ENCODE measurements at regions not wholly inside any gene's neighbourhood (a gene's known extent, or its start where the extent isn't known, plus 50 kb on each side); places are given as distances from the start of the nearest gene placed in this dataset.
"Not testable (repeated sequence)": the region's sequence is repeated elsewhere in the genome, so short reads cannot be mapped to it uniquely, and the experiment has no call there.

DNA sequence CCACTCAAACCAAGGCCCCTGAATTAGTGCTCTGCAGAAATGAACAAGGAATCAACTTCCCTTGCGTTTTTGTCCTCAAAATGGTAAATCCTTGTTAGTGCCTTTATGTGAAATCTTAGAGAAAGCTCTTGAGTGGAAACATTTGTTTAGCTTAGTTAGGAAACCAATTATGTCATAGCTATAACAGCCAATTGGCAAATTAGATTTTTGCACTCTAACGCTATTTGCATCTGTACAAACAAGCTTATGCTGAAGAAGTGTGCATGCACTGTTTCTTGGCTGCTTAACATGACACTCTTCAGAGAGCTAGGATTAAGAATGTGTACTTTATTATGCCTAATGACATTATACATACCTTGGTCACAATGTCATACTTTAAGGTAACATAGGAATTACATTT is 622.6 kb upstream of the SLC35B3 start:
- no peak for DNase-seq

DNA sequence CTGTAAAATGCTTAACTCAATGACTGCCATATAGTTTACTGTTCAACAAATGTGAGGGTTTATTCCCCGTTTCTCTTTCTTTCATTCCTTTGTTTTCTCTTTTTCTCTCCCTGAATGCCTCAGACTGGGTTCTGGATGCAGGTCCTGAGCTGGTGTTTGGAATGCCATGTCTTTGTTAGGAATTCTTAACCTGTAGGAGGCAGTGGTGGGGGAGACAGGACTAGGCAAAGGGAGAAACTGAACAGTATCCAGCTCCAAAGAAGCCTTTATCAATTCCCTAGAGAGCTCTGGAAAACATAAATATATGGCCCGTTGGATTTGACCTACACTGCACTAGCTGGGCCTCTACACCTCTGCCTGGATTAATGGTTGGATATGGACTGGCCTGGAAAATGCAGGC is 621.2 kb upstream of the SLC35B3 start:
- DNase-seq: no peak

DNA sequence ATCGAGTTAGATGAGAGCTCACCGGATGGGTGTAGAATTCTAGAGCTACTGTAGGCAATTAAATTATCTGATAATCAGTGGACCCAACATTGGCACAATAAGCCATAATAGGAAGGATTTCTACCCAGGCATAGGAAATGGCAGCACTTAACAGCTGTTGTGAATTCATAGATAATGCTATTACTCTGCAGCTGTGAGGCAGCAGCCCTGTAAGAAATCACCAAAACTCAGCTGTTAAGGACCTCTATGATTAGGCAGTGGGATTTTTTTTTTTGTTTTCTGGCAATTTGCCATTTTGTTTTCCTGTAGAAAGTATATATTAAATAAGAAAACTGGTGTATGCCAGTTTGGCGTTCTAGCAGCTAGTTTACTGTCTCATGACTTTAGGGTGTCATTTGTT is 609.1 kb upstream of the SLC35B3 start:
- DNase-seq: no peak

DNA sequence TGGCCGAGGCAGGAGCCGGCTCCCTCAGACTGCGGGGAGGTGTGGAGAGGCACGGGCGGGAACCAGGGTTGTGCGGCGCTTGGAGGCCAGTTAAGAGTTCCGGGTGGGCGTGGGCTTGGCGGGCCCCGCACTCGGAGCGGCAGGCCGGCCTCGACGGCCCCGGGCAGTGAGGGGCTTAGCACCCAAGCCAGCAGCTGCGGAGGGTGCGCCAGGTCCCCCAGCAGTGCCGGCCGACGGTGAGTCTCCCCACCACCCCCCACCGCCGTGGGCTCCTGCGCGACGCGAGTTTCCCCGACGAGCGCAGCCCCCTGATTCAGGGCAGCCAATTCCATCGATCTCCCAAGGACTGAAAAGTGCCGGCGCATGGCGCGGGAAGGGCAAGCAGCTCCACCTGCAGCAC is 605.4 kb upstream of the SLC35B3 start:
- no peak for DNase-seq

DNA sequence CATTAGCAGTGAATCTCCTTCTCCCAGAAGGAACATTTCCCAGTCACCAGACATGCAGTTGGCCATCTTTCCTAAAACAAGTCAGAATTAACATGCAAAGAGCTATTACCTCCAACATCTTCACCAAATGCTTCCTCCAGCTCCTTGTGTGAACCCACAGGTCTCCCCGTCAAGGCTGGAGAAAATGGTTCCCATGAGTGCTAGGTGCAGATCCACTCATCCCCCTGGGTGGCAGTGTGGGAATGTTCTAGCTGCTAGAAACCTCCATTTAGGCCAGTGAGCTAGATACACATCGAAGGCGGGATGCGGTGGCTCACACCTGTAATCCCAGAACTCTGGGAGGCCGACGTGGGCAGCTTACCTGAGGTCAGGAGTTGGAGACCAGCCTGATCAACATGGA is 603.9 kb upstream of the SLC35B3 start:
- DNase-seq: no peak

DNA sequence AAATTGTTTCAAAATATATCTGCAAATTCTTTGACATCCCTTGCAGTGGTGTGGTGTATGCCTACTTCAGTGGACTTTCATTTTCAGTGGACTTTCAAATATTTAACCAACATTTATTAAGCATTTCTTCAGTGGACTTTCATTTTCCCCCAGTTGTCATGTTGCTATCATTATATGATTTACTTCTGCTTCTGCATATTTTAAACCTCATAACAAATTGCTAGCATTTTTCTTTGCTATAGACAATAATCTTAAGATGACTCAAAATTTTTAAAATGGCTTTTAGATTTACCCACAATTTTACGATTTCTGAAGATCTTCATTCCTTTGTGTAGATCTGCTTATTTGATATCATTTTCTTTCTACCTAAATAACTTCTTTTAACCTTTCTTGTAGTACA is 592.7 kb upstream of the SLC35B3 start:
- DNase-seq: no peak

DNA sequence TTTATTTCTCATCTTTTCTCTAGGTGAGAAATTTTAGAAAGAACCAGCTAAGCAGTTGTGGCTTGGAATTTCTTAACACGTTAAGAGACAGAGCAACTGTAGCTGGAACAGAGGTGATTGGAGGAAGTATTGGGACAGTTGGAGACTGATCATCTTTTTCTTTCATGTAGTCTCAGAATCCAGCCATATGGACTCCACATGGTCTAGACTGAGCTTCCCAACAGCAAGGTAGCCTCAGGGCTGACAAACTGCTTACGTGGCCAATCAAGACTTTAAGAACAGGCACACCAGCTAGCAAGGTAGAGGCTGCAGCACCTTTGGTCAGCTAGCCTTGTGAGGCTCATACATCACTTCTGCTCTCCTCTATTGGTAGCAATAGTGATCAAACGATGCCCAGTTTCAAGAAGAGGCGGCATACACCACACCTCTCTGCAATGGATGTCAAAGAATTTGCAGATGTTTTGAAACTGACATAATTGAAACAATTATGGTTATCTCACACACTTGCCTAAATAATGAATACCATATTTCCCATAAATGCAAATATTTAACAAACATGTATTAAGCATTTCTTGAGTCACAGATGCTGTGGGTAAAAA is 590.5 kb upstream of the SLC35B3 start:
- peak; percentile 4 for DNase-seq

DNA sequence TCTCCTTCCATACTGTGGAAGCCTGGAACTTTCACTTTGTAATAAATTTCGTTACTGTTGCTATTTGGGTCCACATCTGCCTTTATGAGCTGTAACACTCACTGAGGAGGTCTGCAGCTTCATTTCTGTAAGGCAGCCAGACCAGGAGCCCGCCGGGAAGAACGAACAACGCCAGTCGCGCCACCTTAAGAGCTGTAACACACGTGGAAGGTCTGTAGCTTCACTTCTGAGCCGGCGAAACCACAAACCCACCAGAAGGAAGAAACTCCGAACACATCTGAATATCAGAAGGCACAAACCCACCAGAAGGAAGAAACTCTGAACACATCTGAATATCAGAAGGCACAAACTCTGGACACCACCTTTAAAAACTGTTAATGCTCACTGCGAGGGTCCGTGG is 589.9 kb upstream of the SLC35B3 start:
- DNase-seq: peak; percentile 15

DNA sequence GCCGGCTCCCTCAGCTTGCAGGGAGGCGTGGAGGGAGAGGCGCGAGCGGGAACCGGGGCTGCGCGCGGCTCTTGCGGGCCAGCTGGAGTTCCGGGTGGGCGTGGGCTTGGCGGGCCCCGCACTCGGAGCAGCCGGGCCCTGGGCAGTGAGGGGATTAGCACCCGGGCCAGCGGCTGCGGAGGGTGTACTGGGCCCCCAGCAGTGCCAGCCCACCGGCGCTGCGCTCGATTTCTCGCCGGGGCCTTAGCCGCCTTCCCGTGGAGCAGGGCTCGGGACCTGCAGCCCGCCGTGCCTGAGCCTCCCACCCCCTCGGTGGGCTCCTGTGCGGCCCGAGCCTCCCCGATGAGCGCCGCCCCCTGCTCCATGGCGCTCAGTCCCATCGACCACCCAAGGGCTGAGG is 588.9 kb upstream of the SLC35B3 start:
- DNase-seq: not testable (repeated sequence)

DNA sequence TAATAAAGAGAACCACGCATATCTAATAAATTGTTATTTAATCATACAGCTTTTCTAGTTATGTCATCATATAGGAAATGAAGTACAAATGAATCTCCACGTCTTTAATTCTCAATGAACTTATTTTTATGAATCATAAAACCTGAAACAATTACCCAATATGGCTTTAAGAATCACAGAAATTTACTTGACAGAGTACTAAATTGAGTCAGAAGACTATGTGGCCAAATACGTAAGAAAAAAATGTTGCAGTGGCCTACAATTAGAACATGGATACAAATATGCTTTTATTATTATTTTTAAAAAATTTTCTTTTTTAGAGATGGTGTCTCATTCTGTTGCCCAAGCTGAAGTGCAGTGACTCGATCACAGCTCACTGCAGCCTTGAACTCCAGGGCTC is 584.7 kb upstream of the SLC35B3 start:
- DNase-seq: no peak

DNA sequence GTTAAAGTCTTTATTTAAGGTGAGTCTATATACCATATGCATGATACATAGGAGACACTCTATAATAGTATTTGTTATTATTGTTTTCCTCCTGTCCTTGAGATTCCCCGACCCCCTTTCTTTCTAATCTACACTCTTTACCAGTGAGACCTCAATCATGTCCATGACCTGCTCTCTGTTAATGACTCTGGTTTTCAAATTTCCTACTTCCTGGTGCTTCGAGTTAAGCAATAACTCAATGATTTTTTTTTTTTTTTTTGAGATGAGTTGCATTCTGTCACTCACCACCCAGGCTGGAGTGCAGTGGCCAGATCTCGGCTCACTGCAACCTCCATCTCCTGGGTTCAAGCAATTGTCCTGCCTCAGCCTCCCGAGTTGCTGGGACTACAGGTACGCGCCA is 574.6 kb upstream of the SLC35B3 start:
- no peak for DNase-seq

DNA sequence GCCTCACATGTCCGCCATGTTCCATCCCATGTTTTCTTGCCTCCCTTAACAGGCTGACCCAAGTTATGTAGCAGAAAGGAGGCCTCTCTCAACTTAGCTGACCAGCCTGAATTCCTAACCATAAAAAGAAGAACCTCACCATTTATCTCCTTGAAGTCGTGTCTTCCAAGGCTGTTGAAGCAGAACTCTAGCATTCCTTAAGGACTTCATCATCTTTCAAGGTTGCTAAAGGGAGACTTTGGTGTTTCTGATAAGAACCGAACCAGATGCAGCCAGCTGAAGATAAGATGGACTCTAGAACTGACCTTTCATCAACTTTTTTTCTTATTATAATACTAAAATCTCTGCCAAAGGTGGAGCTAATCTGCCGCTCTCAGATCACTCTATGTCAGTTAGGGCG is 571.7 kb upstream of the SLC35B3 start:
- no peak for DNase-seq

DNA sequence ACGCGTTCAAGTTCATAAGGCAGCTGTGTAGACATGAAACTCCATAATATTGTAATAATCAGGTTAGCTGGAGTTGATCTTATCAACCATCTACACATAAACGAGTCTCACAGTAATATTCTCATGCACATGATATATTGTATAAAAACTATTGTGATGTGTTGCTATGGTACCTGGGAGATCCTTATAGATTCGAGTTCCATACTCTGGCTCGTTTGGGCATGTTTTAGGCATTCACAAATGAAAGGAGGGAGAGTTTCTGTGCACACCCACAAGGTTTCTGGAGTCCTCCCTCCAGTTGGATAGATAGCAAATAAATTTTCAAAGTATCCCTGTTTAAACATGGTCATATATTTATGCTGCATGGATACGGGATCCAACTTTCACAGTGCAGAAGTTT is 567.5 kb upstream of the SLC35B3 start:
- no peak for DNase-seq

DNA sequence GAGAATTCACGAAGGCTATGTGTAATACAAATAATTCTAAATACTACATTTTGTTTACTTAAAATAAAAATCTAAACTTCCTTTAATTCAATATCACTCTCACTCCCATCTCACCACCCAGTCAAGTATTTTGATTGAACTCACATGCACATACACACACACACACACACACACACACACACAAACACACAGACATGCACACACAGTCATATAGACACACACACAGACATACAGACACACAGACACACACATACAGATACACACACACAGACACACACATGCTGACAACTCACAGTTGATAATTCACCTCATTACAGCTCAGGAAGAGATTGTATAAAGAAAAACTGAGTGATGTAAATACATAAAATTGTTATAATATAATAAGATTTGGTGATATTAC is 559.8 kb upstream of the SLC35B3 start:
- no peak for DNase-seq

DNA sequence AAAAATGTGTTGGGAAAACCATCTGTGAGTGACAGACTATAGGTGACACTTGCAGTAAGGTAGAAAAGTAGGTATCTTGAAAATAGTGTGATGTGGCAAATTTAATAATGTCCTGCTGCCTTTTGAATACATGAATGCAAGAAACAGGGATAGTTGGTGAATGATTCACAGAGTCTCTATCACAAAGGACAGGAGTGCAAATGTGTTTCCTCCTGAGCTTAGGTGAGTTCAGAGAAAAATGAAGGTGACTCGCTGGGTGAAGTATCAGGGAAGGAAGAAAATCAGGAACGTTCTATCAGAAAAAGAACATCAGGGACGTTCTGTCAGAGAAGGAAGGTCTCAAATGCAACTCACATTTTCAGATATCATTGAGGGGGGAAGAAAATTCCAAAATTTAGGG is 557.8 kb upstream of the SLC35B3 start:
- DNase-seq: no peak

DNA sequence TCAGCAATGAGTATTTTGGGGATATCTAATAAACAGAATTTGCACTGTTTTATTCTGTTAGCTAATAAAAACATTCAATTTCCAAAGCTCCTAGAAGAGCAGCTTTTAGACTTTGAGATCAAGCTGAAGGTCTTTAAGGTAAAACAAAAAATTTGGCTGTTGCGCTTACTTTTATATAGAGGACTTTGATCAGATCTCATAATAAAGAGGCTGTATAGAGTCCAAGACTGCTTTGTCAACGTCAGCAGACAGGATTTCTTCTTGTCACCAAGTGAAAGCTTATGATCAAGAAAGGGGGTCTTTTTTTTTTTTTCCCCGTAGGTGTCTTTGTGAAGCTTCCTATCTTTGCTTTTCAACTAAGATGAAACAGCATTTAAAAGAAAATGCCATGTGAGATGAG is 556.5 kb upstream of the SLC35B3 start:
- no peak for DNase-seq

DNA sequence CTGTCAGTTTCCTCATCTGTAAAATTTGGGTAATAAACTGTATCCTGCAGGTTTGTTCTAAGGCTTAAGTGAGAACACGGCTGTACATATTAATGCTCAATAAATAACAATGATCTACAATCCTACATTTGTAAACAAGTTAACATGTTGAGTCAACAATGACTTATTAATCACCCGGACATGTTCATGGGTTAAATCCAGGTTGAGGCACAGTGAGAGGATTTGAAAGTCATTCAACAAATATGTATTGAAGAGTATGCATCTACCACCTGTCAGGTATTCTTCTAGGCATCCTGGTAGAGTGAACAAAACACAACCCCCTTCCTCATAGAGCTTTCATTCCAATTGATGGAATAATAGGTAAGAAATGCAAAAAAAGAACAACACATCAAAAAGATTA is 554.7 kb upstream of the SLC35B3 start:
- no peak for DNase-seq

DNA sequence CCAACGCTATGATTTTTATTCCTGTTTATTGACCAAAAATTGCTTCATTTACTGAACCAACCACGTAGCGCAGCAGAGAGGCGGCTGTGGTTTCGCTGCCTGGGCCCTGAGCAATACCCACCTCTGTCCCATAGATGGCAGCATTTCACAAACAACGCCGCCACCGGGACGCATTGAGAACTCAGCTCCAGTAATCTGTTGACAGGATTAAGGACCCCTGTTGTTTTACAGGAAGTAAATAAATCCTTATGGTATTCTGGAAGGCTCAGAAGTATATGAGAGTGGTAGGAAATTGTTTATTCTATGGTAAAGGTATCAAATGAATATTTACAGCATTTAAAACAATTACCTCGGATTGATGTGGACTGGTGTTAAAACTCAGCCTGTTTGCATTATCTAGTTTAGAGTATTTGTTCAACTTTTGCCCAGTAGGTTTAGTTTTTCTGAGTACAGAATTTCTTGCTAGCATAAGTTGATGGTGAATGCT is 547.9 kb upstream of the SLC35B3 start:
- peak; percentile 57 for DNase-seq

DNA sequence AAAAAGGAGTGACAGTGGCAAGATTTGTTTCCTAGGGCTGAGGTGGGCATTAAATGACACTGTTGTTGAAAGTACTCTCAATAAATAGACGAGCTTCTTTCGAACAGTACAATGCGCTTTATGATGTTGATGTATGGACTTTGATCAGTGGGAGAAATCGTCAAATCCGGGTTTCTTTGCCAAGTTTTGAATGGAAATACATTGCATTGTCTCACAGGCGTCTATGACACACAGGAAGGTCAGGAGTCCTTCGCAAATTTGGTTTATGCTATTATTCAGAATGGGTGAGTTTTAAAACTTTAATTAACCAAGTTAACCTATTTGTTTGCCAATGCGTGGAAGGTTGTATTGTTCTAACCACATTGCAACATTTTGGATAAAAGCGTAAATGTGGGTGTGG is 547.3 kb upstream of the SLC35B3 start:
- no peak for DNase-seq

DNA sequence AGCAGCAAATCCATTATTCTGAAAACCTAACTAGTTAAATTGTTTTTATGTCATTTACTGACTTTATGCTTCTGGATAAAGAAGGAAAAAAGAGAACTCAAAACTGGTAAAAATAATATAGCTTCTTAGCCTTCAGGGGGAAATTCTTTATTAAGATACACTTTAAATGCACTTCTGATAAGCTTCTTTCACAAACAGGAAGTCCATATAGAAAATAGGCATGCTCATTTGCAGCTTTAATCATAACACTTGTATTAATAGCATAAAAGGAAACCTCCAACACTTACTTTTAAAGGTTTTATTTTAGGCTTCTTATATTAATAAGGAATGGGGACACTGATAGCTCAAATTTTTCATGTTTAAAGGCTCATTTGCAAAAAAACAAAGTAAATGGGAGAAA is 538.0 kb upstream of the SLC35B3 start:
- DNase-seq: no peak

DNA sequence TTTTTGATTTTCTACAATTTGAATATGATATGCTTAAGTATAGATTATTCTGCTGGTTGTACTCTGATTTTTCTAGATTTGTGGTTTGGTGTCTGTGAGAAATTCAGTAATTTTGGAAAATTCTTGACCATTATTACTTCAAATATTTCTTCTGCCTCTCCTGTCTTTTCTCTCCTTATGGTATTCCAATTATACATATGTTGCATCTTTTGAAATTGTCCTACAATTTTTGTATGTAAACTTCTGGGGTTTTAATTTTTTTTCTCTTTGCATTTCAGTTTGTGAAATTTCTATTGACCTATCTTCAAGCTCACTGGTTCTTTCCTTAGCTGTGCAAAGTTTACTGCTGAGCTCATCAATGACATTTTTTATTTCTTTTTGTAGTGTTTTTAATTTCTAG is 534.4 kb upstream of the SLC35B3 start:
- DNase-seq: no peak

DNA sequence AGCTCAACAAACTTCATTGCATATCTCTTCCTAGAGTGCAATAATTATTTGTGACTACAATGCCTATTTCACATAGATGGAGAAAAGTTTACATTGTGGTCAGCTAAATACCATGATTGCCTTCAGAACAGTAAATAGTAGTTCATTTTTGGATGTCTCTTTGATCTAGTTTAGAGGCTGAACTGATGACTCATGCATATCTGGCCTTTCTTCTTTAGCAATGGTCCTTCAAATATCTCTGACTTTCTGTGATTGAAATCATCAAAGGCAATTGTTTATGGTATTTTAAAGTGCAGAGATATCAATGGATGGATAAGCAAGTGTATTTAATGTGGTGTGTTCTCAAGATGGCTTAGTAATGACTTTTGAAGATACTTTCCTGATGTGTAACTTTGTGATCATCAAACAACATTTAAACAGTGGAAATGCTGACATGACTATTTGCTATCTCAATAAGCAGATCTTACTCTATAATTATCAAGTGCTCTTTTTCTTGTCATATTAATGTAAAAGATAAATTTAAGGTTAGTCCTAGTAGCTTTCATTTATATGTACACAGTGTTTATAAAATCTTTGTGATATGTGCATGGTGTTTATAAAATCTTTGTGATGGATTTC is 523.7 kb upstream of the SLC35B3 start:
- no peak for DNase-seq

DNA sequence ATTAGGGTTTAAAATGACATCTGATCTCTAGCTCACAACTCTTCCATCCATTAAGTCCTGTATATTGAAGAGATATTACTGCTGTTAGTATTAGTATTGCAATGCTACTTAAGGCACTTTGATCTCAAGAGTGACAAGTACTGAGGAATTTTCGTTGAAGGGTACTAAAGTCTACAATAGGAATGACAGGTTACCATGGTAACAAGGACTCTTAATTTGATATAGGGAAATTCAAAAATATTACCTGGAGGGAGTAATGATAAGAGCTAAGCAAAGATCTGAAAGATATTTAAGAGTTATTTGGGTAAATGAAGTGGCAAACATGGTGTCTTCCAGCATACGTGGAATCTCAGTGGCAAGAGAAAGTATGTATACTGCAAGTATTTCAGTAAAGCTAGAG is 518.0 kb upstream of the SLC35B3 start:
- DNase-seq: no peak

DNA sequence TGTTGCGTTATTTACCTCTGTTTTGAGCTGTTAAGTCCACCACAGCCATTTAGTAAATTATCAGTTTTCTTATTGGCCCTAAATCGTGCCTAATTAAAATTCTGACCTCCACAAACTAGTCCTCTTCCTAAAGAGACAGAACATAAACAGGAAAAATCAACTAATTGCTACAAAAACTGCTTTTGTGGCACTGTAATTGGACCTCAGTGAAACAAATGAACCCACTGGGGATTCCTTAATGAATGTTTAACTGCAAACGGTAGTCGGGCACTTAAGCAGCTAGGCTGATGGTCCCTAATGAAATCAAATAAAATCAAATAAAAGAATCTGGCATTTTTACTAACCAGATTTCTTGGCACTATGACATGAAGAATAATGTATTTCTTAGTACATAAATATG is 513.4 kb upstream of the SLC35B3 start:
- no peak for DNase-seq

DNA sequence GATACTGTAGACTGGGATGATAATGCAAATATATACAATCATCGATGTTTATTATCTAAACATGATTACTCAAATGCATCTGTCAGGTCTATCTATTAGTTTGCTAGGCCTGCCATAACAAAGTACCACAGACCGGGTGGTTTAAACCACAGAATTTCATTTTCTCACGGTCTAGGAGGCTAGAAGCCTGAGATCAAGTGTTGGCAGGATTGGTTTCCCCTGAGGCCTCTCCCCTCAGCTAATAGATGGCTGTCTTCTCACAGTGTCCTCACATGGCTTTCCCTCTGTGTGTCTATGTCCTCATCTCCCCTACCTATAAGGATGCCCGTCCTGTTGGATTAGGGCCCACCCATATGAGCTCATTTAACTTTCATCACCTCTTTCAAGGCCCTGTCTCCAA is 512.6 kb upstream of the SLC35B3 start:
- no peak for DNase-seq
